ENCODE measurements at regions not wholly inside any gene's neighbourhood (a gene's known extent, or its start where the extent isn't known, plus 50 kb on each side); places are given as distances from the start of the nearest gene placed in this dataset.
"Not testable (repeated sequence)": the region's sequence is repeated elsewhere in the genome, so short reads cannot be mapped to it uniquely, and the experiment has no call there.

DNA sequence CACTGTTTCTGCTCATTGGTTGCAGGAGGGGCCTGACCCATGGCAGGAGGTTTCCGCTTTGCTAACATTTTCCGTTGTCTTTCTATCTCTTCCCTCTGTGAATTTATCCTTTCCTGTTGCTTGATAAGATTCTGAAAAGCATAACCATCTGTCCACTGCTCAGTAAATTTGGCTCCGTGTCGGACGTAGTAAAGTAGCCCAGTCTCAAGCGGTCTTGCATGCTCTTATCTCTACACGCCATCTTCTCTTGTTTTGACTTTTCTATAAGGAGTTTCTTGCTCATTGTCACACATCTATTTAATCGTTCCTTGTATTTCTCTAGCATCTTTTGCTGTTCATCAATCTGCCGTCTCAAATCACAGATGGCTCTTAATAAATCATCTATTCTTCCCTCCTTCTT lies 216.3 kb upstream of the CCL2 start:
- H3K36me3 Mint-ChIP-seq; H3K9me3 ChIP-seq; DNase-seq; H3K27ac Mint-ChIP-seq; POLR2A ChIA-PET; ATAC-seq (replicated peaks in 1 of 4); H3K27ac ChIP-seq (ENCODE audit: low read length); CTCF ChIA-PET; H3K4me3 Mint-ChIP-seq; H3K4me3 ChIP-seq (ENCODE audit: control insufficient read depth in 1 of 2, extremely low read depth in 1 of 2, low read length in 1 of 2); H3K4me1 ChIP-seq (ENCODE audit: control insufficient read depth in 1 of 2, extremely low read depth in 1 of 2, insufficient read depth in 2 of 2, low read length in 2 of 2); H3K27me3 ChIP-seq (replicated peaks in 1 of 2; ENCODE audit: control insufficient read depth in 2 of 2, extremely low read depth in 1 of 2, insufficient read depth in 2 of 2, low read length in 1 of 2); H3K4me1 Mint-ChIP-seq; H3K36me3 ChIP-seq (ENCODE audit: control insufficient read depth in 2 of 2, extremely low read depth in 1 of 2, insufficient read depth in 1 of 2, low read length in 1 of 2): not testable (repeated sequence)
- 90% methylated on average over 5 of the region's 9 CpGs for WGBS (ENCODE audit: insufficient coverage)
- Mint-ChIP-seq H3K9me3 (peaks cover 0 to 13% (median 4%) of the 10 kb centered on the region in 3 donors), H3K27me3 (peaks cover 0 to 12% of the 10 kb centered on the region in 2 donors)

DNA sequence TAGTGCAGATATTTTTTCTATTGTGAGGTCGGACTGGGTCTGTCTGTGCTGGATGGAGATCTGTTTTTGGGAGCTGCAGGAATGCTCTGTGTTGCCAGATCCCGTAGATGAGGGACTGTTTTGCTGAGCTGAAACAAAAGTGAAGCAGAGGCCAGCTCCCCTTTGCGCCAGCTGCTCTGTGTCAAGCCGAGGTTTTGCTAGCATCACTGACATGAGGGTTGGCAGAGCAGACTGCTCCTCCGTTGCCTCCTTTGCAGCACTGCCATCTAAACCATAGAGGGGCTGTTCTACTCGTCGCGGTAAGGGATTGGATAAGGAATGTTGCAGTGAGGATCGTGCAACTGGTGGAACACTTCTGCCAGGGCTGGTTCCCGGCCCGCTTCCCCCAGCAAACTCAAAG lies 215.9 kb upstream of the CCL2 start:
- H3K27me3 Mint-ChIP-seq: peaks cover 0 to 12% of the 10 kb centered on the region in 2 donors
- CTCF ChIA-PET; H3K4me3 Mint-ChIP-seq; H3K4me1 Mint-ChIP-seq; H3K9me3 ChIP-seq; H3K36me3 Mint-ChIP-seq; H3K4me1 ChIP-seq (ENCODE audit: control insufficient read depth in 1 of 2, extremely low read depth in 1 of 2, insufficient read depth in 2 of 2, low read length in 2 of 2); H3K27ac ChIP-seq (ENCODE audit: low read length); H3K36me3 ChIP-seq (ENCODE audit: control insufficient read depth in 2 of 2, extremely low read depth in 1 of 2, insufficient read depth in 1 of 2, low read length in 1 of 2); POLR2A ChIA-PET; DNase-seq; H3K27me3 ChIP-seq (replicated peaks in 1 of 2; ENCODE audit: control insufficient read depth in 2 of 2, extremely low read depth in 1 of 2, insufficient read depth in 2 of 2, low read length in 1 of 2); ATAC-seq (replicated peaks in 1 of 4); H3K4me3 ChIP-seq (ENCODE audit: control insufficient read depth in 1 of 2, extremely low read depth in 1 of 2, low read length in 1 of 2); H3K27ac Mint-ChIP-seq: not testable (repeated sequence)
- WGBS (ENCODE audit: insufficient coverage): 92% methylated on average over 4 of the region's 11 CpGs
- peaks cover 0 to 13% (median 3%) of the 10 kb centered on the region in 3 donors for H3K9me3 Mint-ChIP-seq

DNA sequence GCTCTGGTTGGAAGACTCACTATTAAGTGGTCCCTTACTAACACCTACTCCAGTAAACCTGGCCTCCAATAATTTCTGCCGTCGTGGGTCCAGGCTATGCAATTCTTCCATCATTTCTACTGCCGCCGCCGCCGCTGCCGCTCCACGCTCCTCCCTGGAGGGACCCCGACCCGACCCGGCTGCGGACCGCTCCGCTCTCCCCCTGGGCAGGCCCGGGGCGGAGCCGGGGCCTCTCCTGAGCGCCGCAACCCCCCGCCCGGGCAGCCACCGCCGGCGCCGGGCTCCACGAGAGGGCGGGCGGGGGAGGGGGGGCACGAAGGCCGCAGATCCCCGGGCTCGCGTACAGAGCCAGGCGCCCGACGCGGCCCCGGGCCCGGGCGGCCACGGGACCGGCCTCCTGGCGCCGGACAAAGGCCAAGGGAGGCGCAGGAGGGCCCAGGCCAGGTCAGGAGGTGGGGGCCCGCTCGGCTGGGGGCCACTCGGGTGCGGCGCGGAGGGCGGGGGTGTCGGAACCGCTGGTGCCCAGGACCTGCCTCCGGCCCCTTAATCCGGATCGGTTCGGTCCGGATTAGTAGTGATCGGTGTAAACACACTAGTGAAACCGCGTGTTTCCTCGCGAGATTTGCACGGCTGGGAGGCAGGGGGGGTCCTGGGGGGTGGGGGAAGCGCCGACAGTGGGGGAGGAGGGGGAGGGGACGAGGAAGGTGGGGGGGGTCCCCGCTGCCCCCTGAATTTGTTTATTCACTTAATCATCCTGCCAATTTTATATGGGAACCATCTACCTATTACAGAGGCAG lies 215.1 kb upstream of the CCL2 start:
- ATAC-seq (replicated peaks in 1 of 4) (peak; percentile 80 to 96 (median 82)), DNase-seq (peak in 30 of 35 experiments; percentile 0 to 40 (median 9))
- peaks cover 0 to 13% (median 0%) of the 10 kb centered on the region in 3 donors for H3K9me3 Mint-ChIP-seq
- H3K4me3 Mint-ChIP-seq; H3K27me3 ChIP-seq (replicated peaks in 1 of 2; ENCODE audit: control insufficient read depth in 2 of 2, extremely low read depth in 1 of 2, insufficient read depth in 2 of 2, low read length in 1 of 2); H3K36me3 Mint-ChIP-seq; H3K36me3 ChIP-seq (ENCODE audit: control insufficient read depth in 2 of 2, extremely low read depth in 1 of 2, insufficient read depth in 1 of 2, low read length in 1 of 2); CTCF ChIA-PET; H3K27ac Mint-ChIP-seq; H3K4me1 ChIP-seq (ENCODE audit: control insufficient read depth in 1 of 2, extremely low read depth in 1 of 2, insufficient read depth in 2 of 2, low read length in 2 of 2); H3K4me3 ChIP-seq (ENCODE audit: control insufficient read depth in 1 of 2, extremely low read depth in 1 of 2, low read length in 1 of 2); H3K27ac ChIP-seq (ENCODE audit: low read length); H3K9me3 ChIP-seq; H3K4me1 Mint-ChIP-seq; POLR2A ChIA-PET: not testable (repeated sequence)
- H3K27me3 Mint-ChIP-seq: peaks cover 0 to 12% of the 10 kb centered on the region in 2 donors
- WGBS (ENCODE audit: insufficient coverage): 59% methylated on average over 13 of the region's 69 CpGs

DNA sequence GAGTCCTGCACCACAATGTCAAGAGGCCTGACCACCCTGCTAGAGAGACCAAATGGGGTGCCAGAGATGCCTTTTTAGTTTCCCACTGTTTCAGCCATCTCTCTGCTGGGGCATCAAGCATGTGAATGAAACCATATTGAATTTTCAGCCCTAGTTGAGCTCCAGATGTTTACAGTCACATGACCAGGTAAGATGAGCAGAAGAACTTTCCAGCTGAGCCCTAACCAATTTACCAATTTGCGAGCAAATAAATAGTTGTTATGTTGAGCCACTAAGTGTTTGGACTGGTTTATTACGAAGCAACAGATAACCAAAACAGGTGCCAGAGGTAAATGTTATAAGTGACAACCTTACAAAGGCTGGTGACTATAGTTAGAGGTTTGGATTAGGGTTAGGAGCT lies 209.1 kb upstream of the CCL2 start:
- H3K4me3 Mint-ChIP-seq: no peak overlapping the region
- no peak overlapping the region for H3K27ac Mint-ChIP-seq
- CTCF ChIA-PET: no interaction called here
- Histone ChIP-seq H3K27ac (ENCODE audit: low read length) (no peak overlapping the region), H3K9me3 (no peaks in the 10 kb centered on the region), H3K36me3 (ENCODE audit: control insufficient read depth in 2 of 2, extremely low read depth in 1 of 2, insufficient read depth in 1 of 2, low read length in 1 of 2) (no peaks in the 10 kb centered on the region), H3K27me3 (replicated peaks in 1 of 2; ENCODE audit: control insufficient read depth in 2 of 2, extremely low read depth in 1 of 2, insufficient read depth in 2 of 2, low read length in 1 of 2) (peaks cover 0 to 1% of the 10 kb centered on the region in 2 experiments), H3K4me1 (ENCODE audit: control insufficient read depth in 1 of 2, extremely low read depth in 1 of 2, insufficient read depth in 2 of 2, low read length in 2 of 2) (no peaks in the 10 kb centered on the region), H3K4me3 (ENCODE audit: control insufficient read depth in 1 of 2, extremely low read depth in 1 of 2, low read length in 1 of 2) (no peak overlapping the region)
- DNase-seq (no peak), ATAC-seq (replicated peaks in 1 of 4) (no peak)
- H3K27me3 Mint-ChIP-seq: peaks cover 7 to 17% of the 10 kb centered on the region in 2 donors
- no peaks in the 10 kb centered on the region for H3K36me3 Mint-ChIP-seq
- no CpG with 5 or more reads among the region's 2 CpGs for WGBS (ENCODE audit: insufficient coverage)
- peaks cover 0 to 4% (median 4%) of the 10 kb centered on the region in 3 donors for H3K9me3 Mint-ChIP-seq
- POLR2A ChIA-PET: no interaction called here
- no peaks in the 10 kb centered on the region for H3K4me1 Mint-ChIP-seq

DNA sequence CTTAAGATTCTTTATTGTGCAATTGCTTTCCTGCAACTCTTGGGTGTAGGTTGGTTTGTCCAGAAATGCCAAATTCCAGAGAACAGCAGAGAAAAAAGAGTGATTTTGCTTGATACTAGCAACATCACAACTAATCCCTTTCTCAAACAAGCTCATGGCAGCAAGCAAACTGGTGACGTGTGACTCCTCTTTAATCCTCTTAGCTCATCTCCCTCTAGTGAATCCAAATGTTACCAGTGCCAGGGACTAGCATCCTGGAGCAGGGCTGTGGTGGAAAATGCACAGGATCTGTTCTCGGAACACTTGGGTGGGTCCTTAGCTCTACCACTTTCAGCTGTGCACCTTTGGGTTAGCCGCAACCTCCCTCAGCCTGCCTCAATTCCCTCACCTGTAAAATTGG lies 204.0 kb upstream of the CCL2 start:
- H3K4me1 ChIP-seq (ENCODE audit: control insufficient read depth in 1 of 2, extremely low read depth in 1 of 2, insufficient read depth in 2 of 2, low read length in 2 of 2): no peaks in the 10 kb centered on the region
- Mint-ChIP-seq H3K27me3 (peaks cover 19 to 34% of the 10 kb centered on the region in 2 donors), H3K36me3 (no peaks in the 10 kb centered on the region), H3K4me3 (no peak overlapping the region), H3K9me3 (peaks cover 0 to 1% (median 0%) of the 10 kb centered on the region in 3 donors), H3K27ac (no peak overlapping the region), H3K4me1 (no peaks in the 10 kb centered on the region)
- no CpG with 5 or more reads among the region's 3 CpGs for WGBS (ENCODE audit: insufficient coverage)
- H3K27me3 ChIP-seq (replicated peaks in 1 of 2; ENCODE audit: control insufficient read depth in 2 of 2, extremely low read depth in 1 of 2, insufficient read depth in 2 of 2, low read length in 1 of 2): peaks cover 0 to 3% of the 10 kb centered on the region in 2 experiments
- ChIA-PET CTCF (no interaction called here), POLR2A (no interaction called here)
- no peaks in the 10 kb centered on the region for H3K9me3 ChIP-seq
- H3K27ac ChIP-seq (ENCODE audit: low read length): no peak overlapping the region
- no peak overlapping the region for H3K4me3 ChIP-seq (ENCODE audit: control insufficient read depth in 1 of 2, extremely low read depth in 1 of 2, low read length in 1 of 2)
- H3K36me3 ChIP-seq (ENCODE audit: control insufficient read depth in 2 of 2, extremely low read depth in 1 of 2, insufficient read depth in 1 of 2, low read length in 1 of 2): no peaks in the 10 kb centered on the region
- DNase-seq (no peak), ATAC-seq (replicated peaks in 1 of 4) (no peak)

DNA sequence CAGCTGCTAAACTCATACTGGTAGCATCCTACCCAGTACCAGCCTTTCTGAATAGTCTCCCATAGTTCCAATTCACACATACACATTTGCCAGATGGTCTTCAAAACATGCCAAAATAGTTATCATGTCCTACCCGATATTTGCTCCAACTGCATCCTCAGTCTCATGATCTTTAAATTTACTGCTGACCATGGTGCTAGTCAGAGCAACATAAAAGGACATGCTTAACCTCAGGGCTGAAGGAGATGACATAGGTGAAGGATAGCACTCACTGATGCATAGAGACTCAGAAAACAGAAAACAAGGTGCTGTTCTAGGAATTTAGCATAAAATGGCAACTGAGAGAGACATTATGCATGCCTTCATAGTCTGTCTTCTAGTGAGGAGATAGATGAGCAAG lies 200.6 kb upstream of the CCL2 start:
- no peaks in the 10 kb centered on the region for H3K36me3 Mint-ChIP-seq
- Histone ChIP-seq H3K9me3 (no peaks in the 10 kb centered on the region), H3K27ac (ENCODE audit: low read length) (no peak overlapping the region), H3K4me1 (ENCODE audit: control insufficient read depth in 1 of 2, extremely low read depth in 1 of 2, insufficient read depth in 2 of 2, low read length in 2 of 2) (no peaks in the 10 kb centered on the region), H3K36me3 (ENCODE audit: control insufficient read depth in 2 of 2, extremely low read depth in 1 of 2, insufficient read depth in 1 of 2, low read length in 1 of 2) (no peaks in the 10 kb centered on the region), H3K4me3 (ENCODE audit: control insufficient read depth in 1 of 2, extremely low read depth in 1 of 2, low read length in 1 of 2) (no peak overlapping the region), H3K27me3 (replicated peaks in 1 of 2; ENCODE audit: control insufficient read depth in 2 of 2, extremely low read depth in 1 of 2, insufficient read depth in 2 of 2, low read length in 1 of 2) (peaks cover 3% of the 10 kb centered on the region in 2 experiments)
- H3K27me3 Mint-ChIP-seq: peaks cover 23 to 42% of the 10 kb centered on the region in 2 donors
- no peak for DNase-seq
- CTCF ChIA-PET: no interaction called here
- no peak for ATAC-seq (replicated peaks in 1 of 4)
- H3K4me3 Mint-ChIP-seq: no peak overlapping the region
- WGBS (ENCODE audit: insufficient coverage): 100% methylated on average over 1 of the region's 1 CpG
- no peaks in the 10 kb centered on the region for H3K4me1 Mint-ChIP-seq
- H3K9me3 Mint-ChIP-seq: no peaks in the 10 kb centered on the region
- POLR2A ChIA-PET: no interaction called here
- no peak overlapping the region for H3K27ac Mint-ChIP-seq
